ENCODE measurements at regions not wholly inside any gene's neighbourhood (a gene's known extent, or its start where the extent isn't known, plus 50 kb on each side); places are given as distances from the start of the nearest gene placed in this dataset.

DNA sequence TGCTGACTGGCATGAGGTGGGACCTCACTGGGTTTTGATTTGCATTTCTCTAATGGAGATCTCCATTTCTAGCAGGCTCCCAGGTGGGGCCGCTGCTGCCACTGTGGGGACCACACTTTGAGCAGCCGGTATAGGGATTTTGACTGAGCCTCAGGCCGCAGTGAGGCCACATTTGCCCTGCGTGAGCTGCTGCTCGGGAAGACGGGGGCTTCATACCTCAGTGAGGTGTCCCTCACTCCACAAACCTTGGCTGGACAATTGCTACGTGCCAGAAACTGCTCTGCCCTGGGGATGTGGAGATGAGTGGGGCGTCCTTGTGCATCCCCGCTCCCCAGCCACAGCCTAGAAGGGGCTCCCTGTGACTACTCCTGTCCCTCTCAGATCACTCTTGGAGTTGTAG lies 134.3 kb downstream of the ANKRD60 start:
- Histone ChIP-seq H2BK120ac (ENCODE audit: low read depth, low read length) (no peak overlapping the region), H3K23ac (ENCODE audit: low read length in 2 of 2) (no peak overlapping the region), H3K4ac (ENCODE audit: low read depth in 1 of 2, low read length in 2 of 2) (no peak overlapping the region), H2BK15ac (ENCODE audit: low read depth, poor library complexity, severe bottlenecking) (no peak overlapping the region), H3K4me3 (ENCODE audit: insufficient read depth in 1 of 2, low read depth in 1 of 2, low read length in 2 of 2) (no peak overlapping the region), H3K4me1 (ENCODE audit: control insufficient read depth, insufficient read depth, low read depth, low read length) (no peaks in the 10 kb centered on the region), H4K91ac (ENCODE audit: low read length) (no peak overlapping the region), H4K8ac (ENCODE audit: low read length) (no peak overlapping the region), H3K27ac (ENCODE audit: low read length, poor library complexity, severe bottlenecking) (no peak overlapping the region), H3K14ac (ENCODE audit: low read length in 2 of 2) (no peak overlapping the region), H2AK5ac (ENCODE audit: low read length, severe bottlenecking) (no peak overlapping the region), H3K36me3 (ENCODE audit: control insufficient read depth in 1 of 2, insufficient read depth in 2 of 2, low read depth in 1 of 2, low read length in 2 of 2) (no peaks in the 10 kb centered on the region), H3K9me3 (ENCODE audit: control insufficient read depth, low read length) (no peaks in the 10 kb centered on the region), H3K18ac (ENCODE audit: low read depth in 1 of 2, low read length in 2 of 2) (no peak overlapping the region), H3K79me1 (replicated peaks; ENCODE audit: low read length, poor library complexity, severe bottlenecking) (no peaks in the 10 kb centered on the region), H2BK12ac (ENCODE audit: low read length in 2 of 2) (no peak overlapping the region), H2AFZ (ENCODE audit: low read depth, low read length) (no peak overlapping the region), H3K4me2 (ENCODE audit: low read length, poor library complexity, severe bottlenecking) (no peak overlapping the region), H2BK5ac (ENCODE audit: low read depth, low read length, poor library complexity, severe bottlenecking) (no peak overlapping the region), H3K27me3 (ENCODE audit: control insufficient read depth in 1 of 2, insufficient read depth in 1 of 2, low read length in 2 of 2) (peaks cover 0 to 61% of the 10 kb centered on the region in 2 experiments), H3K9ac (ENCODE audit: low read length) (no peak overlapping the region)
- WGBS = 84% methylated on average over 9 of the region's 9 CpGs
- DNase-seq = no peak

- no peak for DNase-seq
- Histone ChIP-seq H3K27ac (ENCODE audit: low read length, poor library complexity, severe bottlenecking) (no peak overlapping the region), H3K4me3 (ENCODE audit: insufficient read depth in 1 of 2, low read depth in 1 of 2, low read length in 2 of 2) (no peak overlapping the region), H3K27me3 (ENCODE audit: control insufficient read depth in 1 of 2, insufficient read depth in 1 of 2, low read length in 2 of 2) (peaks cover 0 to 58% of the 10 kb centered on the region in 2 experiments), H4K91ac (ENCODE audit: low read length) (no peak overlapping the region), H3K18ac (ENCODE audit: low read depth in 1 of 2, low read length in 2 of 2) (no peak overlapping the region), H2BK120ac (ENCODE audit: low read depth, low read length) (no peak overlapping the region), H3K14ac (ENCODE audit: low read length in 2 of 2) (no peak overlapping the region), H3K23ac (ENCODE audit: low read length in 2 of 2) (no peak overlapping the region), H3K4me1 (ENCODE audit: control insufficient read depth, insufficient read depth, low read depth, low read length) (no peaks in the 10 kb centered on the region), H3K4me2 (ENCODE audit: low read length, poor library complexity, severe bottlenecking) (no peak overlapping the region), H3K9me3 (ENCODE audit: control insufficient read depth, low read length) (no peaks in the 10 kb centered on the region), H2BK5ac (ENCODE audit: low read depth, low read length, poor library complexity, severe bottlenecking) (no peak overlapping the region), H4K8ac (ENCODE audit: low read length) (no peak overlapping the region), H3K79me1 (replicated peaks; ENCODE audit: low read length, poor library complexity, severe bottlenecking) (no peaks in the 10 kb centered on the region), H2AFZ (ENCODE audit: low read depth, low read length) (no peak overlapping the region), H2BK15ac (ENCODE audit: low read depth, poor library complexity, severe bottlenecking) (no peak overlapping the region), H3K9ac (ENCODE audit: low read length) (no peak overlapping the region), H3K4ac (ENCODE audit: low read depth in 1 of 2, low read length in 2 of 2) (no peak overlapping the region), H2BK12ac (ENCODE audit: low read length in 2 of 2) (no peak overlapping the region), H2AK5ac (ENCODE audit: low read length, severe bottlenecking) (no peak overlapping the region), H3K36me3 (ENCODE audit: control insufficient read depth in 1 of 2, insufficient read depth in 2 of 2, low read depth in 1 of 2, low read length in 2 of 2) (no peaks in the 10 kb centered on the region)
- 86% methylated on average over 11 of the region's 11 CpGs for WGBS
Observed at GRCh38 chr20:58092871-58093270, 135.6 kb downstream of the ANKRD60 start.

DNA sequence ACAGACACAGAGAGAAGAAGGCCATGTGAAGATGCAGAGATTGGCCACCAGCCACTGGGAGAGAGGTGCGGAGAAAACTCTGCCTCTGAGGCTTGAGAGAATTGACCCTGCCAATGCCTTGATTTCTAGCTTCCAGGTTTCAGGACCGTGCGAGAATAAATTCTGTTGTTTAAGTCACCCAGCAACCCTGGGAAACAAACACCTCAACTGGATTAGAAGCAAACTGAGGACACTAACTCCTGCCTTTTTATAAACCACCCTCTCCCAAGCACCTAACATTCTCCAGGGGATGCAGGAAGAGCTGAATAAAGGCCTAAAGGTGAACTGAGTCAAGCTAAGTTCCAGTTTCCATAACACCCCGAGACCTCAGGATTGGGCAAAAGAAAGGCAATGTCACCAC lies 136.1 kb downstream of the ANKRD60 start:
- Histone ChIP-seq H3K9me3 (ENCODE audit: control insufficient read depth, low read length) (no peaks in the 10 kb centered on the region), H3K27me3 (ENCODE audit: control insufficient read depth in 1 of 2, insufficient read depth in 1 of 2, low read length in 2 of 2) (peaks cover 0 to 53% of the 10 kb centered on the region in 2 experiments), H2BK12ac (ENCODE audit: low read length in 2 of 2) (no peak overlapping the region), H3K36me3 (ENCODE audit: control insufficient read depth in 1 of 2, insufficient read depth in 2 of 2, low read depth in 1 of 2, low read length in 2 of 2) (no peaks in the 10 kb centered on the region), H3K79me1 (replicated peaks; ENCODE audit: low read length, poor library complexity, severe bottlenecking) (no peaks in the 10 kb centered on the region), H2BK5ac (ENCODE audit: low read depth, low read length, poor library complexity, severe bottlenecking) (no peak overlapping the region), H3K23ac (ENCODE audit: low read length in 2 of 2) (no peak overlapping the region), H4K8ac (ENCODE audit: low read length) (no peak overlapping the region), H2AK5ac (ENCODE audit: low read length, severe bottlenecking) (no peak overlapping the region), H2AFZ (ENCODE audit: low read depth, low read length) (no peak overlapping the region), H4K91ac (ENCODE audit: low read length) (no peak overlapping the region), H3K14ac (ENCODE audit: low read length in 2 of 2) (no peak overlapping the region), H3K9ac (ENCODE audit: low read length) (no peak overlapping the region), H2BK15ac (ENCODE audit: low read depth, poor library complexity, severe bottlenecking) (no peak overlapping the region), H3K4me3 (ENCODE audit: insufficient read depth in 1 of 2, low read depth in 1 of 2, low read length in 2 of 2) (no peak overlapping the region), H3K4me2 (ENCODE audit: low read length, poor library complexity, severe bottlenecking) (no peak overlapping the region), H3K4ac (ENCODE audit: low read depth in 1 of 2, low read length in 2 of 2) (no peak overlapping the region), H3K4me1 (ENCODE audit: control insufficient read depth, insufficient read depth, low read depth, low read length) (no peaks in the 10 kb centered on the region), H3K27ac (ENCODE audit: low read length, poor library complexity, severe bottlenecking) (no peak overlapping the region), H2BK120ac (ENCODE audit: low read depth, low read length) (no peak overlapping the region), H3K18ac (ENCODE audit: low read depth in 1 of 2, low read length in 2 of 2) (no peak overlapping the region)
- no peak for DNase-seq
- 90% methylated on average over 4 of the region's 4 CpGs for WGBS

DNA sequence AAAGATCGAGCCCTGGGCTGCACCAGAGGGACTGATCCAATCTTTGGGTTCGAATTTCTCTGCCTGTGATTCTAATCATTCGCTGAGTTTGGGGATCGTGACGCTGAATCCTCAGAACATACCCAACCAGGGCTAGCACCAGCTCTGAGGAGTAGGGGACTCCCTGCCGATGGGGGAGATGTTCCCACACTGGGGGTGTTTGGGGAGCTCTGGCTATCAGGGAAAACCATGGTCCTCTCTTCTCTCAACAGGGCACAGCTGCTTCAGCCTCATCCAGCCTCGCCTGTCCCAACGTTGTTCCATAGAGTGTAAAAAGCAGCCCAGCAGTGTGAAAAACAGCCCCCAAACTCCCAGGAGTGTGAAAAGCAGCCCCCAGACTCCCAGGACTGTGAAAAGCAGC lies 136.6 kb downstream of the ANKRD60 start:
- H4K8ac ChIP-seq (ENCODE audit: low read length) = no peak overlapping the region
- no peak overlapping the region for H2AFZ ChIP-seq (ENCODE audit: low read depth, low read length)
- H4K91ac ChIP-seq (ENCODE audit: low read length) = no peak overlapping the region
- H3K23ac ChIP-seq (ENCODE audit: low read length in 2 of 2) = no peak overlapping the region
- DNase-seq = no peak
- no peaks in the 10 kb centered on the region for H3K9me3 ChIP-seq (ENCODE audit: control insufficient read depth, low read length)
- H3K9ac ChIP-seq (ENCODE audit: low read length) = no peak overlapping the region
- no peak overlapping the region for H2BK120ac ChIP-seq (ENCODE audit: low read depth, low read length)
- H3K4me2 ChIP-seq (ENCODE audit: low read length, poor library complexity, severe bottlenecking) = no peak overlapping the region
- H2BK15ac ChIP-seq (ENCODE audit: low read depth, poor library complexity, severe bottlenecking) = no peak overlapping the region
- peaks cover 0 to 49% of the 10 kb centered on the region in 2 experiments for H3K27me3 ChIP-seq (ENCODE audit: control insufficient read depth in 1 of 2, insufficient read depth in 1 of 2, low read length in 2 of 2)
- no peak overlapping the region for H3K4me3 ChIP-seq (ENCODE audit: insufficient read depth in 1 of 2, low read depth in 1 of 2, low read length in 2 of 2)
- H2BK5ac ChIP-seq (ENCODE audit: low read depth, low read length, poor library complexity, severe bottlenecking) = no peak overlapping the region
- no peak overlapping the region for H3K14ac ChIP-seq (ENCODE audit: low read length in 2 of 2)
- H3K27ac ChIP-seq (ENCODE audit: low read length, poor library complexity, severe bottlenecking) = no peak overlapping the region
- no peak overlapping the region for H2BK12ac ChIP-seq (ENCODE audit: low read length in 2 of 2)
- H3K79me1 ChIP-seq (replicated peaks; ENCODE audit: low read length, poor library complexity, severe bottlenecking) = no peaks in the 10 kb centered on the region
- H2AK5ac ChIP-seq (ENCODE audit: low read length, severe bottlenecking) = no peak overlapping the region
- no peaks in the 10 kb centered on the region for H3K36me3 ChIP-seq (ENCODE audit: control insufficient read depth in 1 of 2, insufficient read depth in 2 of 2, low read depth in 1 of 2, low read length in 2 of 2)
- no peaks in the 10 kb centered on the region for H3K4me1 ChIP-seq (ENCODE audit: control insufficient read depth, insufficient read depth, low read depth, low read length)
- 80% methylated on average over 8 of the region's 8 CpGs for WGBS
- H3K18ac ChIP-seq (ENCODE audit: low read depth in 1 of 2, low read length in 2 of 2) = no peak overlapping the region
- no peak overlapping the region for H3K4ac ChIP-seq (ENCODE audit: low read depth in 1 of 2, low read length in 2 of 2)
